ENCODE measurements at regions not wholly inside any gene's neighbourhood (a gene's known extent, or its start where the extent isn't known, plus 50 kb on each side); places are given as distances from the start of the nearest gene placed in this dataset.

DNA sequence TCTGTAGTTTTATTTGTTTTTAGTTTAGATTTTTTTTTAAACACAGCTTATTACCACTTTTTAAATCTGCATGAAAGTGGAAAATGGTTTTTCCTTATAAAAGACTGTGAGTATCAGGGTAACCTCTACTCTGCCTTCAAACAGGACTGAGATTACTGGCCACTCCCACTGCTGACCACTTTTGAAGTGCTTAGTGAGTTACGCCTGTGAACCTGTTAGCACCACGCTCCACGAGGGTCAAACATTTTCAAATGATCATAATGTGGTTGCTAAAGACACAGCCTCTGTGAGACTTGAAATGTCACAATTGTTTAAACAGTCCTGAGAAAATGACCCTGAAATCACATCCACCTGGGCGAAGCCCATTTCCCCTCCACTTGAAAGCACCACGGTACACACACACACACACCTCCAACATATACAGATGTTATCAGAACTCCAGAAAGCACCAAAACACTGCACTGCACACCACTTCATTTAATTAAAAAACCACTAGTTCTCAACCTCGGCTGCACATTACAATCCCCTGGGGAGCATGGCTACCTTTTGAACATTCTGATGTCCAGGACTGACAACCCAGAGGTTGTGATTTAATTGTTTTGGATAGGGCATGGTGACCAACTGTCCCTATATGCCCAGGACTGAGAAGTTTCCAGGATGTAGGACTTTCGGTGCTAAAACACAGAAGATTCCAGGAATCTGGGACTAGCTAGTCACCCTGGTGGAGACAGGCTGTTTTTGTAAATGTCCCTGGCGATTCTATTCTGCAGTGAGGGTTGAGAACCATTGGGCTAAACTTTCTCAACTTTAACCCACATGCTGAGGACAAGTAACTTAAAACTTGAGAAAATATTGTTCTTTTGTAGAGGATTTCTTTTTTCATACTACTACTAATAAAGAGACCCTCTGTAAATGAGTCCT lies 176.4 kb upstream of the MYLIP start:
- TF ChIP-seq, protein P1, sequence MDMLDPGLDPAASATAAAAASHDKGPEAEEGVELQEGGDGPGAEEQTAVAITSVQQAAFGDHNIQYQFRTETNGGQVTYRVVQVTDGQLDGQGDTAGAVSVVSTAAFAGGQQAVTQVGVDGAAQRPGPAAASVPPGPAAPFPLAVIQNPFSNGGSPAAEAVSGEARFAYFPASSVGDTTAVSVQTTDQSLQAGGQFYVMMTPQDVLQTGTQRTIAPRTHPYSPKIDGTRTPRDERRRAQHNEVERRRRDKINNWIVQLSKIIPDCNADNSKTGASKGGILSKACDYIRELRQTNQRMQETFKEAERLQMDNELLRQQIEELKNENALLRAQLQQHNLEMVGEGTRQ (IDR thresholded peaks at IDR 0.05): no peak
- TF ChIP-seq POLR2A (IDR thresholded peaks at IDR 0.05; ENCODE audit: low read length): no peak
- TF ChIP-seq, protein P2, sequence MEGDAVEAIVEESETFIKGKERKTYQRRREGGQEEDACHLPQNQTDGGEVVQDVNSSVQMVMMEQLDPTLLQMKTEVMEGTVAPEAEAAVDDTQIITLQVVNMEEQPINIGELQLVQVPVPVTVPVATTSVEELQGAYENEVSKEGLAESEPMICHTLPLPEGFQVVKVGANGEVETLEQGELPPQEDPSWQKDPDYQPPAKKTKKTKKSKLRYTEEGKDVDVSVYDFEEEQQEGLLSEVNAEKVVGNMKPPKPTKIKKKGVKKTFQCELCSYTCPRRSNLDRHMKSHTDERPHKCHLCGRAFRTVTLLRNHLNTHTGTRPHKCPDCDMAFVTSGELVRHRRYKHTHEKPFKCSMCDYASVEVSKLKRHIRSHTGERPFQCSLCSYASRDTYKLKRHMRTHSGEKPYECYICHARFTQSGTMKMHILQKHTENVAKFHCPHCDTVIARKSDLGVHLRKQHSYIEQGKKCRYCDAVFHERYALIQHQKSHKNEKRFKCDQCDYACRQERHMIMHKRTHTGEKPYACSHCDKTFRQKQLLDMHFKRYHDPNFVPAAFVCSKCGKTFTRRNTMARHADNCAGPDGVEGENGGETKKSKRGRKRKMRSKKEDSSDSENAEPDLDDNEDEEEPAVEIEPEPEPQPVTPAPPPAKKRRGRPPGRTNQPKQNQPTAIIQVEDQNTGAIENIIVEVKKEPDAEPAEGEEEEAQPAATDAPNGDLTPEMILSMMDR (IDR thresholded peaks at IDR 0.05): no peak
- TF ChIP-seq SREBF2 (IDR thresholded peaks at IDR 0.05): no peak
- no peak for TF ChIP-seq KDM5A (IDR thresholded peaks at IDR 0.05)
- TF ChIP-seq PHF8 (IDR thresholded peaks at IDR 0.05; ENCODE audit: borderline replicate concordance, low read depth): no peak
- TF ChIP-seq CBX2 (IDR thresholded peaks at IDR 0.05; ENCODE audit: borderline replicate concordance, low read depth): no peak
- TF ChIP-seq CHD4 (IDR thresholded peaks at IDR 0.05; ENCODE audit: borderline replicate concordance): no peak
- TF ChIP-seq, protein P3, sequence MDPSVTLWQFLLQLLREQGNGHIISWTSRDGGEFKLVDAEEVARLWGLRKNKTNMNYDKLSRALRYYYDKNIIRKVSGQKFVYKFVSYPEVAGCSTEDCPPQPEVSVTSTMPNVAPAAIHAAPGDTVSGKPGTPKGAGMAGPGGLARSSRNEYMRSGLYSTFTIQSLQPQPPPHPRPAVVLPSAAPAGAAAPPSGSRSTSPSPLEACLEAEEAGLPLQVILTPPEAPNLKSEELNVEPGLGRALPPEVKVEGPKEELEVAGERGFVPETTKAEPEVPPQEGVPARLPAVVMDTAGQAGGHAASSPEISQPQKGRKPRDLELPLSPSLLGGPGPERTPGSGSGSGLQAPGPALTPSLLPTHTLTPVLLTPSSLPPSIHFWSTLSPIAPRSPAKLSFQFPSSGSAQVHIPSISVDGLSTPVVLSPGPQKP (IDR thresholded peaks at IDR 0.05; ENCODE audit: low read depth, low read length): no peak
- TF ChIP-seq NPAS2 (CRISPR knock-in tag; IDR thresholded peaks at IDR 0.05; ENCODE audit: borderline replicate concordance): no peak
- TF ChIP-seq RAD21 (conservative IDR thresholded peaks at IDR 0.05 in 1 of 2, IDR thresholded peaks at IDR 0.05 in 1 of 2): no peak
- TF ChIP-seq, protein P4, sequence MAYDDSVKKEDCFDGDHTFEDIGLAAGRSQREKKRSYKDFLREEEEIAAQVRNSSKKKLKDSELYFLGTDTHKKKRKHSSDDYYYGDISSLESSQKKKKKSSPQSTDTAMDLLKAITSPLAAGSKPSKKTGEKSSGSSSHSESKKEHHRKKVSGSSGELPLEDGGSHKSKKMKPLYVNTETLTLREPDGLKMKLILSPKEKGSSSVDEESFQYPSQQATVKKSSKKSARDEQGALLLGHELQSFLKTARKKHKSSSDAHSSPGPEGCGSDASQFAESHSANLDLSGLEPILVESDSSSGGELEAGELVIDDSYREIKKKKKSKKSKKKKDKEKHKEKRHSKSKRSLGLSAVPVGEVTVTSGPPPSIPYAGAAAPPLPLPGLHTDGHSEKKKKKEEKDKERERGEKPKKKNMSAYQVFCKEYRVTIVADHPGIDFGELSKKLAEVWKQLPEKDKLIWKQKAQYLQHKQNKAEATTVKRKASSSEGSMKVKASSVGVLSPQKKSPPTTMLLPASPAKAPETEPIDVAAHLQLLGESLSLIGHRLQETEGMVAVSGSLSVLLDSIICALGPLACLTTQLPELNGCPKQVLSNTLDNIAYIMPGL (CRISPR knock-in tag; IDR thresholded peaks at IDR 0.05; ENCODE audit: borderline replicate concordance): no peak

Data from A549 (cell line).